H9 (cell line): ENCODE measurements at regions not wholly inside any gene's neighbourhood (a gene's known extent, or its start where the extent isn't known, plus 50 kb on each side); places are given as distances from the start of the nearest gene placed in this dataset.

ENCODE experiments used
- DNase-seq: peaks from one replicate; pipeline ENCODE4 v3.0.0-alpha.2; 2017
- H2AFZ ChIP-seq: one replicate; pipeline ENCODE4 v1.6.1; 2013; ENCODE audit warnings: mild to moderate bottlenecking, low read length, control low read depth, moderate library complexity
- H2AK5ac ChIP-seq: 2 replicates; pipeline ENCODE4 v1.6.1; 2013; ENCODE audit warnings: low read length, control low read depth, mixed read lengths; ENCODE audit not compliant: insufficient read length
- H2BK120ac ChIP-seq: one replicate; pipeline ENCODE4 v1.6.1; 2013; ENCODE audit warnings: low read depth, mild to moderate bottlenecking, low read length, control low read depth, inconsistent platforms; ENCODE audit not compliant: poor library complexity, severe bottlenecking
- H2BK12ac ChIP-seq: 2 replicates; pipeline ENCODE4 v1.6.1; 2013; ENCODE audit warnings: low read length, control low read depth, mixed read lengths, low read depth; ENCODE audit not compliant: insufficient read length
- H2BK15ac ChIP-seq: 2 replicates; pipeline ENCODE4 v1.6.1; 2013; ENCODE audit warnings: low read depth, low read length, control low read depth
- H2BK20ac ChIP-seq: one replicate; pipeline ENCODE4 v1.6.1; 2013; ENCODE audit warnings: low read depth, mild to moderate bottlenecking, low read length, control low read depth, inconsistent platforms; ENCODE audit not compliant: poor library complexity, severe bottlenecking
- H2BK5ac ChIP-seq: 2 replicates; pipeline ENCODE4 v1.6.1; 2013; ENCODE audit warnings: low read length, control low read depth, mixed read lengths; ENCODE audit not compliant: insufficient read length
- H3K14ac ChIP-seq: 2 replicates; pipeline ENCODE4 v1.6.1; 2013; ENCODE audit warnings: low read length, control low read depth; ENCODE audit not compliant: insufficient read depth
- H3K18ac ChIP-seq: 2 replicates; pipeline ENCODE4 v1.6.1; 2013; ENCODE audit warnings: low read depth, mild to moderate bottlenecking, mixed read lengths, low read length, control low read depth; ENCODE audit not compliant: insufficient read length
- H3K23ac ChIP-seq: 2 replicates; pipeline ENCODE4 v1.6.1; 2013; ENCODE audit warnings: low read length, control low read depth, mixed read lengths, low read depth; ENCODE audit not compliant: insufficient read length
- H3K23me2 ChIP-seq: 2 replicates; pipeline ENCODE4 v1.6.1; 2013; ENCODE audit warnings: low read depth, mild to moderate bottlenecking, mixed read lengths, low read length, control low read depth; ENCODE audit not compliant: insufficient read length, poor library complexity, severe bottlenecking
- H3K27ac ChIP-seq: 2 replicates; pipeline ENCODE4 v1.5.1; 2013; ENCODE audit warnings: low read length, control low read depth, mixed read lengths, low read depth; ENCODE audit not compliant: insufficient read length
- H3K27me3 ChIP-seq: 2 replicates; pipeline ENCODE4 v1.6.1; 2013; ENCODE audit warnings: low read length, control low read depth, inconsistent platforms; ENCODE audit not compliant: insufficient read depth
- H3K4ac ChIP-seq: 2 replicates; pipeline ENCODE4 v1.6.1; 2013; ENCODE audit warnings: low read depth, mild to moderate bottlenecking, control low read depth, inconsistent platforms, low read length, moderate library complexity
- H3K4me1 ChIP-seq: 2 replicates; pipeline ENCODE4 v1.6.1; 2013; ENCODE audit warnings: low read length, control low read depth, inconsistent platforms; ENCODE audit not compliant: insufficient read depth
- H3K4me2 ChIP-seq: 2 replicates; pipeline ENCODE4 v1.6.1; 2013; ENCODE audit warnings: low read length, control low read depth, mixed read lengths; ENCODE audit not compliant: insufficient read length, insufficient read depth
- H3K56ac ChIP-seq: 2 replicates; pipeline ENCODE4 v1.6.1; 2013; ENCODE audit warnings: low read depth, mild to moderate bottlenecking, mixed read lengths, low read length, control low read depth; ENCODE audit not compliant: insufficient read length
- H3K79me1 ChIP-seq: 2 replicates; pipeline ENCODE4 v1.6.1; 2013; ENCODE audit warnings: low read depth, mild to moderate bottlenecking, moderate library complexity, low read length, control low read depth, inconsistent platforms; ENCODE audit not compliant: insufficient read depth, poor library complexity, severe bottlenecking
- H3K79me2 ChIP-seq: 2 replicates; pipeline ENCODE4 v1.6.1; 2013; ENCODE audit warnings: low read length, control low read depth, inconsistent platforms; ENCODE audit not compliant: insufficient read depth
- H3K9ac ChIP-seq: 2 replicates; pipeline ENCODE4 v1.6.1; 2013; ENCODE audit warnings: low read length, control low read depth, mixed read lengths; ENCODE audit not compliant: insufficient read length; ENCODE audit errors: extremely low read depth
- H3K9me3 ChIP-seq: one replicate; pipeline ENCODE4 v1.6.1; 2013; ENCODE audit warnings: low read depth, low read length, inconsistent platforms; ENCODE audit not compliant: control insufficient read depth
- H3T11ph ChIP-seq: one replicate; pipeline ENCODE4 v1.6.1; 2013; ENCODE audit warnings: mild to moderate bottlenecking, low read length, control low read depth, inconsistent platforms
- H4K20me1 ChIP-seq: one replicate; pipeline ENCODE4 v1.6.1; 2013; ENCODE audit not compliant: control insufficient read depth, insufficient read length, insufficient read depth
- H4K5ac ChIP-seq: 2 replicates; pipeline ENCODE4 v1.6.1; 2013; ENCODE audit warnings: low read depth, mild to moderate bottlenecking, mixed read lengths, low read length, control low read depth; ENCODE audit not compliant: insufficient read length
- H4K8ac ChIP-seq: replicated peaks from 2 replicates; pipeline ENCODE4 v1.6.1; 2013; ENCODE audit warnings: low read length, control low read depth, mixed read lengths, low read depth; ENCODE audit not compliant: insufficient read length
- H4K91ac ChIP-seq: 2 replicates; pipeline ENCODE4 v1.6.1; 2013; ENCODE audit warnings: low read depth, mild to moderate bottlenecking, moderate library complexity, mixed read lengths, low read length, control low read depth; ENCODE audit not compliant: insufficient read length
- H3K27ac Mint-ChIP-seq, 3 experiments: 2 replicates in 2 of 3; 3 replicates in 1 of 3; pipeline ENCODE4 v1.8.0; 2020 to 2021; ENCODE audit warnings: mixed read lengths in 3 of 3, mild to moderate bottlenecking in 1 of 3, moderate library complexity in 1 of 3
- H3K27me3 Mint-ChIP-seq: 2 replicates; pipeline ENCODE4 v1.8.0; 2021; ENCODE audit warnings: low read depth, mild to moderate bottlenecking, moderate library complexity, mixed read lengths
- H3K36me3 Mint-ChIP-seq, 3 experiments: 2 replicates in 2 of 3; 3 replicates in 1 of 3; pipeline ENCODE4 v1.8.0; 2020 to 2021; ENCODE audit warnings: low read depth in 3 of 3, mixed read lengths in 3 of 3; ENCODE audit not compliant: insufficient read depth in 1 of 3
- H3K4me1 Mint-ChIP-seq, 2 experiments: 2 replicates each; pipeline ENCODE4 v1.8.0; 2020; ENCODE audit warnings: mixed read lengths in 2 of 2
- H3K4me3 Mint-ChIP-seq, 2 experiments: 2 replicates in 1 of 2; 3 replicates in 1 of 2; pipeline ENCODE4 v1.8.0; 2020 to 2021; ENCODE audit warnings: mild to moderate bottlenecking in 2 of 2, mixed read lengths in 2 of 2, moderate library complexity in 1 of 2
- H3K9me3 Mint-ChIP-seq, 2 experiments: 2 replicates in 1 of 2; 3 replicates in 1 of 2; pipeline ENCODE4 v1.8.0; 2020; ENCODE audit warnings: mild to moderate bottlenecking in 2 of 2, mixed read lengths in 2 of 2, moderate library complexity in 1 of 2
- CTCF ChIP-seq: fragments of 200-600 bp; sonication (generic); conservative IDR thresholded peaks from 3 replicates; pipeline ENCODE4 v1.8.0; 2021; ENCODE audit warnings: antibody characterized with exemption, mild to moderate bottlenecking
- WGBS: extraction: QIAGEN DNeasy Blood & Tissue Kit; methylation state at CpG from one replicate; pipeline ENCODE4 v1.1.7; 2013; ENCODE audit warnings: missing lambda C conversion rate, low lambda C conversion rate, mixed read lengths; ENCODE audit not compliant: insufficient read length; ENCODE audit errors: extremely low coverage; 5-methylcytosine and 5-hydroxymethylcytosine counted together

GRCh38 chr14:104433401-104434213, 146.0 kb upstream of the C14orf180 start:
- no peak overlapping the region for H2BK20ac ChIP-seq
- Mint-ChIP-seq H3K4me1 (peaks cover 6 to 11% of the 10 kb centered on the region in 2 experiments; a peak in 3 of 4 replicates), H3K27me3 (no peaks in the 10 kb centered on the region), H3K9me3 (no peaks in the 10 kb centered on the region), H3K4me3 (no peak overlapping the region), H3K27ac (no peak overlapping the region), H3K36me3 (no peaks in the 10 kb centered on the region)
- no peak overlapping the region for H3K4me2 ChIP-seq
- H3K27ac ChIP-seq, result no peak overlapping the region
- no peaks in the 10 kb centered on the region for H3K79me1 ChIP-seq
- no peaks in the 10 kb centered on the region for H3K4me1 ChIP-seq
- H2BK15ac ChIP-seq, result no peak overlapping the region
- no peak overlapping the region for H3T11ph ChIP-seq
- H3K9ac ChIP-seq, result no peak overlapping the region
- no peak overlapping the region for H3K23ac ChIP-seq
- H4K5ac ChIP-seq, result no peak overlapping the region
- no peaks in the 10 kb centered on the region for H3K9me3 ChIP-seq
- no peak overlapping the region for H4K8ac ChIP-seq
- no peak overlapping the region for H3K56ac ChIP-seq
- WGBS, result no CpG with 5 or more reads among the region's 29 CpGs
- no peaks in the 10 kb centered on the region for H4K20me1 ChIP-seq
- no peak overlapping the region for H4K91ac ChIP-seq
- no peaks in the 10 kb centered on the region for H3K23me2 ChIP-seq
- DNase-seq, result peak; percentile 35
- no peak overlapping the region for H2AK5ac ChIP-seq
- no peak for TF ChIP-seq CTCF
- no peaks in the 10 kb centered on the region for H3K27me3 ChIP-seq
- no peak overlapping the region for H3K14ac ChIP-seq
- no peak overlapping the region for H3K18ac ChIP-seq
- no peak overlapping the region for H2BK120ac ChIP-seq
- H2BK5ac ChIP-seq, result no peak overlapping the region
- no peak overlapping the region for H3K4ac ChIP-seq
- H2BK12ac ChIP-seq, result no peak overlapping the region
- no peaks in the 10 kb centered on the region for H3K79me2 ChIP-seq
- no peak overlapping the region for H2AFZ ChIP-seq
